Fibroblast of skin of left quadriceps (primary cell): ENCODE measurements at regions not wholly inside any gene's neighbourhood (a gene's known extent, or its start where the extent isn't known, plus 50 kb on each side); places are given as distances from the start of the nearest gene placed in this dataset.
A peak's percentile ranks its signal among the peaks of the same experiment; 100 is the strongest.

ENCODE experiments used
- DNase-seq, 2 experiments: peaks; one replicate each; pipeline ENCODE4 v3.0.0-alpha.2; 2013; ENCODE audit warnings: low read depth in 2 of 2

DNA sequence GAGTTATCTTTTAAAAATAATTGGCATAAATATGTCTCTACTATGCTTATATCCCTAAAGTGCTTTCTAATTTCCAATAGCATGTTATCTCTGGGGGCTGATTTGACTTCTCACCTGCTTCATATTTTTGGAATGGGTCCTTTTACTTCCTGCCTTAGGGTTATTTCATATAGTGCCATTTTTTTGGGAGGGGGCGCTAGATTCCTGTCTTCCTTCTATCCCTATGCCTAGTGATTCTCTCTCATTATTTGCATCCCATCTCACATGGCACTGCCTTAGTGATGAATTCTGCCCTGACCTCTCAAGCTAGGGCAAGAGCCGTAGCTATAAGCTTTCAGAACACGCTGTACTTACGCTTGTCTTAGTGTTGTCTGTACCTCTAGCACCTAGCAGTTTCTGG lies 150.3 kb upstream of the SLITRK3 start:
- DNase-seq = no peak

DNA sequence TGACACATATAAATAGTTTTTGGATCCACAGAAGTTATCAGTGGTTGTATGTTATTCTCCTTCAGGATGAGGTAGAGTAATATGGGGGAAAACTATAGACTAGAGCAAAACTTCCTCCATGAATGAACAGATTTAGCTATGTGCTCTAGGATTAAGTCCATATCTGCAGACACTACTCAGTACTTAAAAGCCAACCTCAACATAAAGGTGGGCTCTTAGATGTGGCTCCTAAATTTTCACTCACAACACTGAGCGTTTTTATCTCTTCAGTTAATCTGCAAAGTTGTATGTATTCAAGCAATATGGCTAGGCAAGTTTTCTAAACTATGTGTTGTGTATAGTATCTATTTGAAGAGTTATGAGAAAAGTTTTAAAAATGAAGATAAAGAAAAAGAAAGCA lies 147.0 kb upstream of the SLITRK3 start:
- no peak for DNase-seq

- peak in 1 of 2 experiments; percentile 8 for DNase-seq
Observed at GRCh38 chr3:165339753-165340152, 143.6 kb upstream of the SLITRK3 start.

DNA sequence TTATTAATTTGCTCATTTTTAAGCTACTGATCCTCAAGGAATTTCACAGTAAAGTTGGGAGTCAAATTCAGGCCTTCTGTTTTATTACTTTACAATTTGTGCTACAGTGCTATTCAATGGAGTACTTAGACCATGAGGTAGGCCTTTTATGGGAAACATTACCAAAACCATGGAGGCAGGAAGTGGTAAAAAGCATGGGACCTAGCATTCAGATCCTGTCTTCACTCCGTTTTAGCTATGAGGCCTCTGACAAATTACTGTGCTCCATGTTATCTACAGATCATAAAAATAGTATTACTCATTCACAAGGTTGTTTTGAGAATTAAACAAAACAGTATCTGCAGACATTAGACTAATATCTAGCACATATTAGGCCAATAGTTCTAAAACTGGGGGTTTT lies 140.6 kb upstream of the SLITRK3 start:
- DNase-seq = peak; percentile 42 to 47
